Chondrocyte (in vitro differentiated cells): ENCODE measurements at regions not wholly inside any gene's neighbourhood (a gene's known extent, or its start where the extent isn't known, plus 50 kb on each side); places are given as distances from the start of the nearest gene placed in this dataset.

ENCODE experiments used
- DNase-seq: peaks from one replicate; pipeline ENCODE4 v3.0.0; 2021; ENCODE audit warnings: mixed read lengths, low spot score
- H3K27ac Mint-ChIP-seq: one replicate; pipeline ENCODE4 v1.8.0; 2021; ENCODE audit warnings: mild to moderate bottlenecking, moderate library complexity, mixed read lengths; ENCODE audit not compliant: unreplicated experiment
- H3K27me3 Mint-ChIP-seq: 2 replicates; pipeline ENCODE4 v1.8.0; 2021; ENCODE audit warnings: low read depth, mixed read lengths
- H3K36me3 Mint-ChIP-seq: 2 replicates; pipeline ENCODE4 v1.8.0; 2021; ENCODE audit warnings: low read depth, mixed read lengths
- H3K4me1 Mint-ChIP-seq: 2 replicates; pipeline ENCODE4 v1.8.0; 2021; ENCODE audit warnings: low read depth, mild to moderate bottlenecking, mixed read lengths
- H3K4me3 Mint-ChIP-seq: one replicate; pipeline ENCODE4 v1.8.0; 2021; ENCODE audit warnings: mild to moderate bottlenecking, moderate library complexity, mixed read lengths; ENCODE audit not compliant: unreplicated experiment
- H3K9me3 Mint-ChIP-seq: 2 replicates; pipeline ENCODE4 v1.8.0; 2021; ENCODE audit warnings: low read depth, mixed read lengths
- TF ChIP-seq, protein P1 (sequence below): fragments of 200-600 bp; sonication (generic); IDR thresholded peaks from 2 replicates; pipeline ENCODE4 v1.5.0; 2021; ENCODE audit warnings: antibody characterized with exemption, mild to moderate bottlenecking, moderate library complexity

DNA sequence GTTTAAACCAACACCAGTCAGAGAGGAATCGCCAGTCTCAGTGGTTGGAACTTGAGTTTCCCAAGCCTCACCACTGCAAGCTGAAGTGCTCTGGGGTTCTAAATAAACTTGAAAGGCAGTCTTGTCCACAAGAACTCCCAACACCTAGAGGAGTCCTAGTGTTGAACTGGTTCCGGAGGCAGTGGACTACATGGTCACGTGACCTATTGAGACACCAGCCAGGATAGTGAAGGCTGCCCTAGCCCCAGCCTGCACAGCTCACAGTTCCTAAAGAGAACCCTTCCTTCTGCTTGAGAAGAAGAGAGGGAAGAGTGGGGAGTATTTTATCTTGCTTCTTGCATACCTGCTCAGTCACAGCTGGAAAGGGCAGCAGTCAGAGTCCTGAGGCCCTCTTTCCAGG is 1012.7 kb upstream of the ADGRL3 start:
- Mint-ChIP-seq H3K4me1 (no peaks in the 10 kb centered on the region), H3K9me3 (peaks cover 21% of the 10 kb centered on the region), H3K27ac (no peak overlapping the region), H3K27me3 (peaks cover 17% of the 10 kb centered on the region), H3K4me3 (no peak overlapping the region), H3K36me3 (peaks cover 6% of the 10 kb centered on the region)
- DNase-seq = no peak
- TF ChIP-seq, protein P1, sequence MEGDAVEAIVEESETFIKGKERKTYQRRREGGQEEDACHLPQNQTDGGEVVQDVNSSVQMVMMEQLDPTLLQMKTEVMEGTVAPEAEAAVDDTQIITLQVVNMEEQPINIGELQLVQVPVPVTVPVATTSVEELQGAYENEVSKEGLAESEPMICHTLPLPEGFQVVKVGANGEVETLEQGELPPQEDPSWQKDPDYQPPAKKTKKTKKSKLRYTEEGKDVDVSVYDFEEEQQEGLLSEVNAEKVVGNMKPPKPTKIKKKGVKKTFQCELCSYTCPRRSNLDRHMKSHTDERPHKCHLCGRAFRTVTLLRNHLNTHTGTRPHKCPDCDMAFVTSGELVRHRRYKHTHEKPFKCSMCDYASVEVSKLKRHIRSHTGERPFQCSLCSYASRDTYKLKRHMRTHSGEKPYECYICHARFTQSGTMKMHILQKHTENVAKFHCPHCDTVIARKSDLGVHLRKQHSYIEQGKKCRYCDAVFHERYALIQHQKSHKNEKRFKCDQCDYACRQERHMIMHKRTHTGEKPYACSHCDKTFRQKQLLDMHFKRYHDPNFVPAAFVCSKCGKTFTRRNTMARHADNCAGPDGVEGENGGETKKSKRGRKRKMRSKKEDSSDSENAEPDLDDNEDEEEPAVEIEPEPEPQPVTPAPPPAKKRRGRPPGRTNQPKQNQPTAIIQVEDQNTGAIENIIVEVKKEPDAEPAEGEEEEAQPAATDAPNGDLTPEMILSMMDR = no peak

DNA sequence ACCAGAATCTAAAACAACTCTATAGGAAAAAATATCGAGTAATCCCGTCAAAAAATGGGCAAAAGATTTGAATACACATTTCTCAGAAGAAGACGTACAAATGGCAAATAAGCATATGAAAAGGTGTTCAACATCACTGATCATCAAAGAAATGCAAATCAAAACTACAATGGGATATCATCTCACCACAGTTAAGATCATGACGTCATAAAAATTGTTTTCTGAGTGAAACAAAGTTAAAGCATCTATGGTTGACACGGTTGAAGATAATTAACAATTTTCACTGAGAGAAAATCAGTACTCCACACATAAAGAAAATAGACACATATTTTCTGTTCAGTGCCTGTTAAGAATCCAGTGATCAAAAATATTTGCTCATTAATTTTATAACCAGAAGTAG is 1010.8 kb upstream of the ADGRL3 start:
- H3K4me3 Mint-ChIP-seq = no peak overlapping the region
- H3K27me3 Mint-ChIP-seq = peaks cover 14% of the 10 kb centered on the region
- H3K36me3 Mint-ChIP-seq = peaks cover 6% of the 10 kb centered on the region
- H3K4me1 Mint-ChIP-seq = no peaks in the 10 kb centered on the region
- peaks cover 24% of the 10 kb centered on the region for H3K9me3 Mint-ChIP-seq
- TF ChIP-seq, protein P1 = no peak
- no peak for DNase-seq
- no peak overlapping the region for H3K27ac Mint-ChIP-seq

- H3K36me3 Mint-ChIP-seq = peaks cover 6% of the 10 kb centered on the region
- H3K4me3 Mint-ChIP-seq = no peak overlapping the region
- no peak for DNase-seq
- H3K9me3 Mint-ChIP-seq = peaks cover 24% of the 10 kb centered on the region
- TF ChIP-seq, protein P1 = no peak
- H3K4me1 Mint-ChIP-seq = no peaks in the 10 kb centered on the region
- no peak overlapping the region for H3K27ac Mint-ChIP-seq
- H3K27me3 Mint-ChIP-seq = peaks cover 22% of the 10 kb centered on the region
Observed at GRCh38 chr4:60194214-60194613, 1005.9 kb upstream of the ADGRL3 start.

- Mint-ChIP-seq H3K9me3 (peaks cover 23% of the 10 kb centered on the region), H3K4me1 (no peaks in the 10 kb centered on the region), H3K4me3 (no peak overlapping the region), H3K27ac (no peak overlapping the region), H3K36me3 (peaks cover 5% of the 10 kb centered on the region), H3K27me3 (peaks cover 18% of the 10 kb centered on the region)
- TF ChIP-seq, protein P1 = no peak
- DNase-seq = no peak
Observed at GRCh38 chr4:60195256-60195655, 1004.9 kb upstream of the ADGRL3 start.

DNA sequence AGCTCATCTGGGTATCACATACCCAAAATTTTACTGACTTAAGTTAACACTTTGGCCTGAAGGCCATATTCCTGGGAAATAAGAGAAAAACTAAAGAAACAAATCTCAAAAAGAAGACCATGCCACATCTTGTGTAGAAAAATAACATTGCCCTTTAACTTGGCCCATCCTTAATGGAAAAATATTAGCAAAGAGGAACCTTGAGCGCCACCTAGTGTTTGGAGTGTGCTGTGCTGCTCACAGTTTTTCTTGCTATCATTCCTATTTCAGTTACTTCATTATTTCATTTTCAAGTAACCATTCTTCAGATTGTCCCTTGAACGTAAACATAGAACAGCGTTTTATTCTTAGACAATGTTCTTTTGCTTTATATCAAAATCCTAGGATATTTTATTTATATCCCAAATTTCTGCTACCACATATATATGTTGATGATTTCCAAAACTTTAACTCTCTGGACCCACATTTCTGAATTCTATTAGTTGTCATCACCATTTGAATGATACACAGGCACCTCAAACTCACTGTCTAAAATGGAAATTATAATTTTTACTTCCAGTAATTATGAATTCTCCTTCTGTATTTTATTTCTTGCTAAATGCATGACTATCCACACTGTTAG is 999.0 kb upstream of the ADGRL3 start:
- H3K9me3 Mint-ChIP-seq = no peaks in the 10 kb centered on the region
- TF ChIP-seq, protein P1 = peak; percentile 97
- H3K4me1 Mint-ChIP-seq = no peaks in the 10 kb centered on the region
- H3K4me3 Mint-ChIP-seq = no peak overlapping the region
- no peak overlapping the region for H3K27ac Mint-ChIP-seq
- no peak for DNase-seq
- H3K27me3 Mint-ChIP-seq = peaks cover 12% of the 10 kb centered on the region
- no peaks in the 10 kb centered on the region for H3K36me3 Mint-ChIP-seq
